HT1080 (cell line): ENCODE measurements at regions not wholly inside any gene's neighbourhood (a gene's known extent, or its start where the extent isn't known, plus 50 kb on each side); places are given as distances from the start of the nearest gene placed in this dataset. TPM values are rescaled to one million over a fixed set of nuclear protein-coding genes. Genes with fewer than 3 reads are reported as not detected.
"Not testable (repeated sequence)": the region's sequence is repeated elsewhere in the genome, so short reads cannot be mapped to it uniquely, and the experiment has no call there.

Source experiments
- DNase-seq: peaks from one replicate; pipeline ENCODE4 v3.0.0-alpha.2; 2015; ENCODE audit warnings: low read depth
- small RNA-seq: library from RNA; depleted of rRNA; stranded (forward); fragments of <200 nt; gene quantifications from one replicate; pipeline ENCODE3, GENCODE V24; 2014

- no peak for DNase-seq
Measured at GRCh38 chr3:20288050-20288449, 102.0 kb upstream of the SGO1 start.

- no peak for DNase-seq
Measured at GRCh38 chr3:20280257-20280656, 94.3 kb upstream of the SGO1 start.

GRCh38 chr3:20265977-20266376, 80.0 kb upstream of the SGO1 start:
- not testable (repeated sequence) for DNase-seq

GRCh38 chr3:20264900-20265567, 79.0 kb upstream of the SGO1 start:
- no peak for DNase-seq

GRCh38 chr3:20258371-20258770, 72.4 kb upstream of the SGO1 start:
- DNase-seq: no peak

GRCh38 chr3:20256144-20256543, 70.1 kb upstream of the SGO1 start:
- DNase-seq: peak; percentile 71

- no peak for DNase-seq
Measured at GRCh38 chr3:20254268-20255117, 68.5 kb upstream of the SGO1 start.

- DNase-seq: no peak
Measured at GRCh38 chr3:20250786-20251185, 64.8 kb upstream of the SGO1 start.

GRCh38 chr3:20250314-20250713, 64.3 kb upstream of the SGO1 start:
- no peak for DNase-seq

- no peak for DNase-seq
Measured at GRCh38 chr3:20246662-20247061, 60.7 kb upstream of the SGO1 start.

- DNase-seq: no peak
Measured at GRCh38 chr3:20245781-20246180, 59.8 kb upstream of the SGO1 start.

GRCh38 chr3:20240154-20240883, 54.3 kb upstream of the SGO1 start:
- DNase-seq: no peak

GRCh38 chr3:20238199-20238598, 52.2 kb upstream of the SGO1 start:
- DNase-seq: not testable (repeated sequence)

GRCh38 chr3:20236603-20237002, 50.6 kb upstream of the SGO1 start:
- DNase-seq: no peak

Small RNA genes lying in the stretch of these regions (small RNA-seq; reads per million reads assigned to genes)
- gene RNU6-815P (not detected), gene RNU6-822P (not detected)
